Frontal cortex (tissue), 3 donors: ENCODE measurements at regions not wholly inside any gene's neighbourhood (a gene's known extent, or its start where the extent isn't known, plus 50 kb on each side); places are given as distances from the start of the nearest gene placed in this dataset.
"Not testable (repeated sequence)": the region's sequence is repeated elsewhere in the genome, so short reads cannot be mapped to it uniquely, and the experiment has no call there.

Experiments used
- DNase-seq, 2 donors: peaks; one replicate each; pipeline ENCODE4 v3.0.0; 2012; ENCODE audit warnings: low spot score in 2 of 2
- FAIRE-seq: peaks from 2 replicates; lab custom pipeline; 2012; peaks lifted over from hg19 to GRCh38; lab: Jason Lieb, UNC
- donor health status: control.
- donor health status: control.
- donor health status: control.

- DNase-seq, FAIRE-seq: not testable (repeated sequence)
These were observed 1022.9 kb downstream of the RAPGEF2 start for GRCh38 chr4:160125576-160126287.

- no peak for FAIRE-seq
- DNase-seq, result no peak
These were observed 1024.3 kb downstream of the RAPGEF2 start for GRCh38 chr4:160127211-160127610.

GRCh38 chr4:160129439-160129838 lies 1026.6 kb downstream of the RAPGEF2 start:
- DNase-seq (no peak), FAIRE-seq (no peak)

- DNase-seq (no peak), FAIRE-seq (no peak)
These were observed 1033.1 kb downstream of the RAPGEF2 start for GRCh38 chr4:160136021-160136420.

- FAIRE-seq, result no peak
These were observed 1038.3 kb downstream of the RAPGEF2 start for GRCh38 chr4:160141206-160141605.

GRCh38 chr4:160142579-160142978 lies 1039.7 kb downstream of the RAPGEF2 start:
- FAIRE-seq (no peak), DNase-seq (no peak)

More at GRCh38 chr4:160141206-160141605, 1038.3 kb downstream of the RAPGEF2 start:
- DNase-seq, result no peak

- FAIRE-seq (no peak), DNase-seq (no peak)
These were observed 1040.7 kb downstream of the RAPGEF2 start for GRCh38 chr4:160143574-160143973.

GRCh38 chr4:160159457-160159856 lies 1056.6 kb downstream of the RAPGEF2 start:
- DNase-seq (no peak), FAIRE-seq (no peak)

- FAIRE-seq, result no peak
- DNase-seq, result no peak
These were observed 1058.1 kb downstream of the RAPGEF2 start for GRCh38 chr4:160161026-160161425.

- DNase-seq, result no peak
These were observed 1072.3 kb downstream of the RAPGEF2 start for GRCh38 chr4:160175064-160175643.

GRCh38 chr4:160180211-160180610 lies 1077.3 kb downstream of the RAPGEF2 start:
- no peak for FAIRE-seq

More at GRCh38 chr4:160175064-160175643, 1072.3 kb downstream of the RAPGEF2 start:
- no peak for FAIRE-seq

GRCh38 chr4:160182727-160183126 lies 1079.8 kb downstream of the RAPGEF2 start:
- FAIRE-seq, result no peak

More at GRCh38 chr4:160180211-160180610, 1077.3 kb downstream of the RAPGEF2 start:
- no peak for DNase-seq

GRCh38 chr4:160184884-160185283 lies 1082.0 kb downstream of the RAPGEF2 start:
- no peak for DNase-seq
- no peak for FAIRE-seq

More at GRCh38 chr4:160182727-160183126, 1079.8 kb downstream of the RAPGEF2 start:
- no peak for DNase-seq

GRCh38 chr4:160193787-160194186 lies 1090.9 kb downstream of the RAPGEF2 start:
- FAIRE-seq (no peak), DNase-seq (no peak)

GRCh38 chr4:160194716-160195115 lies 1091.8 kb downstream of the RAPGEF2 start:
- DNase-seq, result no peak
- no peak for FAIRE-seq

- DNase-seq (no peak), FAIRE-seq (no peak)
These were observed 1099.9 kb downstream of the RAPGEF2 start for GRCh38 chr4:160202802-160203201.

GRCh38 chr4:160212078-160212477 lies 1109.2 kb downstream of the RAPGEF2 start:
- no peak for FAIRE-seq
- DNase-seq, result no peak

GRCh38 chr4:160213366-160213765 lies 1110.5 kb downstream of the RAPGEF2 start:
- FAIRE-seq, result no peak
- DNase-seq, result no peak

GRCh38 chr4:160217352-160217751 lies 1114.5 kb downstream of the RAPGEF2 start:
- no peak for FAIRE-seq

GRCh38 chr4:160224049-160224448 lies 1121.2 kb downstream of the RAPGEF2 start:
- DNase-seq (no peak), FAIRE-seq (no peak)

More at GRCh38 chr4:160217352-160217751, 1114.5 kb downstream of the RAPGEF2 start:
- no peak for DNase-seq

GRCh38 chr4:160233141-160233540 lies 1130.3 kb downstream of the RAPGEF2 start:
- no peak for DNase-seq
- no peak for FAIRE-seq
